Spleen (tissue), 11 donors: ENCODE measurements at regions not wholly inside any gene's neighbourhood (a gene's known extent, or its start where the extent isn't known, plus 50 kb on each side); places are given as distances from the start of the nearest gene placed in this dataset.

Experiments used
- DNase-seq: peaks from one replicate; pipeline ENCODE4 v3.0.0-alpha.2; 2020
- H3K27ac ChIP-seq, 8 donors: fragments of 200-600 bp; sonication (generic) in 7 of 8; 1 replicate in 4 of 8; 2 replicates in 4 of 8; pipeline versions ENCODE4 v1.5.0 to v1.8.0; 2016 to 2021; ENCODE audit warnings: inconsistent platforms in 4 of 8, mild to moderate bottlenecking in 4 of 8, moderate library complexity in 1 of 8
- H3K27me3 ChIP-seq, 7 donors: fragments of 200-600 bp; sonication (generic) in 6 of 7; replicated peaks in 1 of 7; 1 replicate in 4 of 7; 2 replicates in 3 of 7; pipeline versions ENCODE4 v1.5.0 to v1.8.0; 2016 to 2021; ENCODE audit warnings: inconsistent platforms in 3 of 7, mild to moderate bottlenecking in 1 of 7
- H3K36me3 ChIP-seq, 6 donors: fragments of 200-600 bp; sonication (generic) in 5 of 6; 1 replicate in 4 of 6; 2 replicates in 2 of 6; pipeline versions ENCODE4 v1.5.0 to v1.8.0; 2016 to 2021; ENCODE audit warnings: inconsistent platforms in 2 of 6
- H3K4me1 ChIP-seq, 6 donors: fragments of 200-600 bp; sonication (generic) in 5 of 6; 1 replicate in 3 of 6; 2 replicates in 3 of 6; pipeline versions ENCODE4 v1.5.0 to v1.8.0; 2016 to 2021; ENCODE audit warnings: inconsistent platforms in 3 of 6
- H3K4me3 ChIP-seq, 8 donors: fragments of 200-600 bp; sonication (generic) in 7 of 8; 1 replicate in 4 of 8; 2 replicates in 4 of 8; pipeline versions ENCODE4 v1.5.0 to v1.8.0; 2016 to 2021; ENCODE audit warnings: inconsistent platforms in 4 of 8, mild to moderate bottlenecking in 4 of 8, moderate library complexity in 2 of 8
- H3K9me3 ChIP-seq, 8 donors: fragments of 200-600 bp; sonication (generic) in 7 of 8; 1 replicate in 4 of 8; 2 replicates in 4 of 8; pipeline versions ENCODE4 v1.5.0 to v1.8.0; 2016 to 2021; ENCODE audit warnings: inconsistent platforms in 4 of 8
- CTCF ChIP-seq, 11 experiments: fragments of 200-600 bp in 7 of 11; fragments of 450-650 bp in 4 of 11; sonication (generic) in 4 of 11; IDR thresholded peaks in 8 of 11; conservative IDR thresholded peaks in 3 of 11; 1 replicate in 7 of 11; 2 replicates in 4 of 11; pipeline versions ENCODE4 v1.4.0 to v1.8.0; 2016 to 2021; ENCODE audit warnings: antibody characterized with exemption in 11 of 11, inconsistent platforms in 4 of 11, mild to moderate bottlenecking in 1 of 11
- POLR2A ChIP-seq, 3 donors: fragments of 450-650 bp; IDR thresholded peaks; one replicate each; pipeline ENCODE4 v1.5.1; 2017; ENCODE audit warnings: antibody characterized with exemption in 3 of 3, mild to moderate bottlenecking in 1 of 3
- POLR2AphosphoS5 ChIP-seq, 3 donors: sonication (generic); formaldehyde crosslinking; IDR thresholded peaks; one replicate each; pipeline ENCODE4 v1.5.1; 2017; ENCODE audit warnings: antibody characterized with exemption in 3 of 3
- WGBS, 5 donors: extraction: QIAGEN DNeasy Blood & Tissue Kit in 3 of 5; methylation state at CpG; one replicate each; pipeline versions ENCODE4 v1.1.5 to v1.1.7; 2013 to 2018; 5-methylcytosine and 5-hydroxymethylcytosine counted together
- intact Hi-C: fragments of 100-400 bp; cut with DNase I; formaldehyde crosslinking; loops from one replicate; pipeline ENCODE4 v1.15.0; 2023; ENCODE audit warnings: low total_unique reads
- donor health status: healthy with polysubstance abuse.
- donor health status: DM: no; HTN: no; CAD: no; lungs with moderate emphysema.
- donor health status: DM: no; HTN: no; CAD: no.
- donor health status: Bipolar disorder and iron deficiency.
- donor health status: healthy.
- donor health status: DM: no; HTN: no; CAD: no.
- donor health status: DM: yes; HTN: yes; CAD: no.

- TF ChIP-seq POLR2A (IDR thresholded peaks at IDR 0.05), result no peak
- H3K4me3 ChIP-seq, result no peak overlapping the region
- WGBS, 5 donors, result 71 to 94% (median 81%) methylated on average over 2 of the region's 2 CpGs
- H3K4me1 ChIP-seq, result no peaks in the 10 kb centered on the region
- peaks cover 0 to 29% (median 0%) of the 10 kb centered on the region in 8 donors for H3K9me3 ChIP-seq
- H3K27me3 ChIP-seq, result no peaks in the 10 kb centered on the region
- no peaks in the 10 kb centered on the region for H3K36me3 ChIP-seq
- DNase-seq, result no peak
- no peak overlapping the region for H3K27ac ChIP-seq
- intact Hi-C loops, result no loop called here
Measured at GRCh38 chr7:68807666-68808065, 790.6 kb upstream of the AUTS2 start.

- TF ChIP-seq POLR2A (IDR thresholded peaks at IDR 0.05) (no peak), POLR2AphosphoS5 (IDR thresholded peaks at IDR 0.05) (no peak), CTCF (IDR thresholded peaks at IDR 0.05 in 8 of 11, conservative IDR thresholded peaks at IDR 0.05 in 3 of 11) (no peak)
- WGBS, 5 donors, result 81 to 87% (median 85%) methylated on average over 12 of the region's 12 CpGs
- DNase-seq, result peak; percentile 18
- peaks cover 0 to 12% (median 2%) of the 10 kb centered on the region in 8 donors for H3K9me3 ChIP-seq
- no peaks in the 10 kb centered on the region for H3K27me3 ChIP-seq
- no peak overlapping the region for H3K27ac ChIP-seq
- intact Hi-C loops, result no loop called here
- no peaks in the 10 kb centered on the region for H3K4me1 ChIP-seq
- no peak overlapping the region for H3K4me3 ChIP-seq
- H3K36me3 ChIP-seq, result no peaks in the 10 kb centered on the region
Measured at GRCh38 chr7:68813551-68814080, 784.7 kb upstream of the AUTS2 start.

GRCh38 chr7:68816491-68816890, 781.8 kb upstream of the AUTS2 start:
- H3K4me3 ChIP-seq, result no peak overlapping the region
- TF ChIP-seq POLR2AphosphoS5 (IDR thresholded peaks at IDR 0.05) (no peak), POLR2A (IDR thresholded peaks at IDR 0.05) (no peak), CTCF (IDR thresholded peaks at IDR 0.05 in 8 of 11, conservative IDR thresholded peaks at IDR 0.05 in 3 of 11) (no peak)
- no peak for DNase-seq
- WGBS, 5 donors, result 67 to 81% (median 78%) methylated on average over 2 of the region's 2 CpGs
- H3K4me1 ChIP-seq, result no peaks in the 10 kb centered on the region
- no peak overlapping the region for H3K27ac ChIP-seq
- intact Hi-C loops, result no loop called here
- no peaks in the 10 kb centered on the region for H3K27me3 ChIP-seq
- peaks cover 0 to 23% (median 7%) of the 10 kb centered on the region in 8 donors for H3K9me3 ChIP-seq
- no peaks in the 10 kb centered on the region for H3K36me3 ChIP-seq

GRCh38 chr7:68820321-68820720, 778.0 kb upstream of the AUTS2 start:
- 91 to 95% (median 92%) methylated on average over 6 of the region's 6 CpGs for WGBS, 5 donors
- TF ChIP-seq POLR2AphosphoS5 (IDR thresholded peaks at IDR 0.05) (no peak), CTCF (IDR thresholded peaks at IDR 0.05 in 8 of 11, conservative IDR thresholded peaks at IDR 0.05 in 3 of 11) (no peak), POLR2A (IDR thresholded peaks at IDR 0.05) (no peak)
- peaks cover 0 to 49% (median 20%) of the 10 kb centered on the region in 8 donors for H3K9me3 ChIP-seq
- H3K27me3 ChIP-seq, result no peaks in the 10 kb centered on the region
- H3K4me1 ChIP-seq, result no peaks in the 10 kb centered on the region
- no peak overlapping the region for H3K27ac ChIP-seq
- intact Hi-C loops, result no loop called here
- H3K4me3 ChIP-seq, result no peak overlapping the region
- no peak for DNase-seq
- no peaks in the 10 kb centered on the region for H3K36me3 ChIP-seq

GRCh38 chr7:68821846-68822245, 776.4 kb upstream of the AUTS2 start:
- intact Hi-C loops, result no loop called here
- Histone ChIP-seq H3K27me3 (no peaks in the 10 kb centered on the region), H3K27ac (no peak overlapping the region), H3K9me3 (peaks cover 0 to 49% (median 21%) of the 10 kb centered on the region in 8 donors), H3K4me3 (no peak overlapping the region), H3K36me3 (no peaks in the 10 kb centered on the region), H3K4me1 (no peaks in the 10 kb centered on the region)
- TF ChIP-seq POLR2A (IDR thresholded peaks at IDR 0.05) (no peak), POLR2AphosphoS5 (IDR thresholded peaks at IDR 0.05) (no peak), CTCF (IDR thresholded peaks at IDR 0.05 in 8 of 11, conservative IDR thresholded peaks at IDR 0.05 in 3 of 11) (no peak)
- WGBS, 5 donors, result 43 to 64% (median 46%) methylated on average over 5 of the region's 5 CpGs
- DNase-seq, result no peak
